Activated effector memory CD4-positive, alpha-beta T cell treated with Interleukin-2 at 50 U/mL for 16 hours (primary cell): ENCODE measurements at regions not wholly inside any gene's neighbourhood (a gene's known extent, or its start where the extent isn't known, plus 50 kb on each side); places are given as distances from the start of the nearest gene placed in this dataset.
"Not testable (repeated sequence)": the region's sequence is repeated elsewhere in the genome, so short reads cannot be mapped to it uniquely, and the experiment has no call there.

ENCODE experiments used
- DNase-seq: peaks from one replicate; pipeline ENCODE4 v3.0.0-alpha.2; 2020

- not testable (repeated sequence) for DNase-seq
These were observed 75.9 kb downstream of the OR4F16 start for GRCh38 chr1:610538-610937.

GRCh38 chr1:609161-609560 is 77.3 kb downstream of the OR4F16 start:
- DNase-seq: not testable (repeated sequence)

GRCh38 chr1:605279-605678 is 81.2 kb downstream of the OR4F16 start:
- peak; percentile 5 for DNase-seq

- DNase-seq: not testable (repeated sequence)
These were observed 98.2 kb downstream of the OR4F16 start for GRCh38 chr1:588211-588610.

- peak; percentile 21 for DNase-seq
These were observed 100.5 kb downstream of the OR4F16 start for GRCh38 chr1:585992-586391.
